DMS79 treated with DMSO at 0.1 percent for 48 hours (cell line): ENCODE measurements at regions not wholly inside any gene's neighbourhood (a gene's known extent, or its start where the extent isn't known, plus 50 kb on each side); places are given as distances from the start of the nearest gene placed in this dataset.

Source experiments
- DNase-seq: peaks from one replicate; lab custom pipeline; 2025; lab: John Stamatoyannopoulos, UW

DNA sequence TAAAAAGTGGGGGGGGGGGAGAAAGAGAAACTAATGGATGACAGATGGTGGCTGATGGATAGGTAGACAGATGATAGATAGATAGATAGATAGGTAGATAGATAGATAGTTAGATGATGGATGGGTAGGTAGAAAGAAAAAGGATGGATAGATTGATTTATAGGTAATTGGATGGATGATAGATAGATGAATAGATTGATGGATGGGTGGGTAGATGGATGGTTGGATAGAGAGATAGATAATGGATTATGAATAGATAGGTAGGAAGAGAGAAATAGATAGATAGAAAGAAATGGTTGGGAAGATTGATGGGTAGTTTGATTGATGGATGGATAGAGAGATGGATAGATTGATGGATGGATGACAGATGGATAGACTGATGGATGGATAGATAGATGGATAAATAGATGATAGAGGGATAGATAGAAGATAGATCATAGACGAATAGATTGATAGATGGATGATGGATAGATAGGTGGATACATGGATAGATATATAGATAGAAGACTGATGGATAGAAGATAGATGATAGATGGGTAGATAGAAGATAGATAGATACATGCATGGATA, 337.1 kb downstream of the C16orf95 start:
- no peak for DNase-seq

DNA sequence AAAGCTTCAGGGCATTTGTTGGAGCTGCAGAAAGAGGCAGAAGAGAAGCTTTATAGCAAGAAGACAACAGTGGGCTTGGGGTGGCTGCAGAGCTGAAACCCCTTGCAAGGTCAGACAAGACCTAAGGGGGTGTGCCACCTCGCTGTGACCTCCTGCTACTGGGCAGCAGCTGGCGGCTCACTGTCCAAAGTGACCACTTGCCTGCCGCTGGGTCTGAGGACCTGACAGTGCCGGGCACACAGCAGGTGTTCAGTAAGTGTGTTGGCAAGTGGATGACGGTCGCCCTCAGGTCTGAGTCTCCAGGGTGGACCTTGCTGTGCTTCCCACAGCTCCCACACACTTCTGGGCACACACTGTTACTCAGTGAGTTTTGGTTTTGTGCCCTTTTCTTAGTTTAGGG, 336.5 kb downstream of the C16orf95 start:
- DNase-seq: no peak

DNA sequence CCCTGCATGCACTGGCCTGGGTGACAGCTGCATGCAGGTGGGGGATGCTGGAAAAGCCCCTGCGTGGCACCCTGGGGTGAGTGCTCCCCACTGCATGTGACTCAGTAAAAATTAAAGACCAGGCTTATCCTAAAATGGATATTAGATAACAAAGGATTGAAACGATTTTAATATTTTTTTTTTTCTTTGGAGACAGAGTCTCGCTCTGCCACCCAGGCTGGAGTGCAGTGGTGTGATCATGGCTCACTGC, 334.9 kb downstream of the C16orf95 start:
- DNase-seq: no peak

DNA sequence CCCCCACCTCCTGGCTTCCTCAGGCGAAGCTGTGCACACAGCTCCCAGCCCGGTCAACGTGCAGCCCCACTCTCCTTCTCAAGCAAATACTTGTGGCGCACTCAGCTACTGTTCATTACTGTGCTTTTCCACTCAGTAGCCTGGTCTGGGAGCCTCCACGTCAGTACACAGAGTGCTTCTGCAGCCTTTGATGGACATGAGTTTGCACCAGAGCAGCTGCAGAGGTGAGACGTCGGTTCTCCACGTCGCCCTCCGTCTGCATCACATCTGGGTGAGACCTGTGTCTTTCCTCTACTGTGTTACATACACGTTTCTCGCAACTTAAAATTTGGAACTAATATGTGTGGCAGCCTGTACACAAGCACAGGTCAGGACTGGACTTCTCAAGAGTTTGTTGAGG, 334.3 kb downstream of the C16orf95 start:
- DNase-seq: no peak

DNA sequence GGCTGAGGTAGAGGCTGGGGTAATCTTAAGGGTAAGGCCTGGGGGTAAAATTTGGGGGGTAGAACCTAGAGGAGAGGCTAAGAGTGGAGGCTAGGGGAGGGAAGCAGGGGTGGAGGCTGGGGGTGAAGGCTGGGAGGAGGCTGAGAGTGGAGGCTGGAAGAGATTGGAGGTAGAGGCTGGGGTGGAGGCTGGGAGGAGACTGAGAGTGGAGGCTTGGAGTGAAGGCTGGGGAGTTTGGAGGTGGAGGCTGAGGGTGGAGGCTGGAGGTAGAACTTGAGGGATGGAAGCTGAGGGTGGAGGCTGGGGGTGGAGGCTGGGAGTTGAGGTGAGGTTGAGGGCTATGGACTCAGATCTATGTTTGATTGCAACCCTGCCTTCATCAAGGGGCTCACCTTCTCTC, 333.6 kb downstream of the C16orf95 start:
- no peak for DNase-seq

DNA sequence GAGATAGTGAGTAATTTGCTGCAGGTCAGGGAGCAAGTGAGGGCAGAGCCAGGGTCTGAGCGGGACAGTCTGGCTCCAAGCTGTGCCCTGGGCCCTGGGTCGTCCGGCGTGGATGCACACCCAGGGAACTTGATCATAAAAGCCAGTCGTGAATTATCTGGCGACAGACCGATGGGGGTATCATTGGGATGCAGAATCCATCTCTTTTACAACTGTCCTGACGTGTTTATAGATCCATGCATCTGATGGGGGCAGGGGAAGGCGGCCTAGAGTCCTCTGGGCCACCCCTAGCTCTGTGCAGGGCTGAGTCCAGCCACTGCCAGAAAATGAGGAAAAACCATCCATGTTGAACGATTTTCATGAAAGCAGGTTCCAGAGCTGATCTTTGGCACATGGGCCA, 332.8 kb downstream of the C16orf95 start:
- no peak for DNase-seq

DNA sequence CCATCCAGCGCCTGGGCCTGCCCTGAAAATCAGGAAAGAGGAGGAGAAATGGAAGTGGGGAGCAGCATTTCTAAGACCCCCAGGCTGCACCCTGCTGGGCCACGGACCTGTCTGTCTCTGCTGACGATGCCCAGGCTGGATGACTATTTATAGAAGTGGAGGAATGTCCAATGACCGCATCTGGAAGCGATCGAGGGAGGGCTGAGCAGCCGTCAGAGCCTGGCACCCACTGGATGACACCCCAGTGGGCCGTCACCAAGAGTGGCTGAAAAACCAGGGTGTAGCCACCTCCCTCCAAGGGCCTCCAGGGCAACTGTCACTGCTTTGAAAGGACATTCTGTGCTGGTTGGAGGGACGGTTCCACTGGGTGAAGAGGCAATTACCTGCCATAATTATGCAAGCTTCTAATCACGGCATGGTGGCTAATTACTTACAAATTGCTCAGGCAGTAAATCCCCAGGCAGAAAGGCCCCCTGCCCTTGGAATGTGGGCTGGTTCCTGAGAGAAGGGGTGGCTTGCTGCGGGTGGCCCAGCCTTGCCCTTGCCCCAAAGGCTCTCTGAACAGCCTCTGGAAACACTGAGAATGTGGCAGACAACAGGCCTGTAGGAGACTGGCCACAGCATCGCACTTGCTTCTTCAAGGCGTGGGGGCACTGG, 332.1 kb downstream of the C16orf95 start:
- no peak for DNase-seq

DNA sequence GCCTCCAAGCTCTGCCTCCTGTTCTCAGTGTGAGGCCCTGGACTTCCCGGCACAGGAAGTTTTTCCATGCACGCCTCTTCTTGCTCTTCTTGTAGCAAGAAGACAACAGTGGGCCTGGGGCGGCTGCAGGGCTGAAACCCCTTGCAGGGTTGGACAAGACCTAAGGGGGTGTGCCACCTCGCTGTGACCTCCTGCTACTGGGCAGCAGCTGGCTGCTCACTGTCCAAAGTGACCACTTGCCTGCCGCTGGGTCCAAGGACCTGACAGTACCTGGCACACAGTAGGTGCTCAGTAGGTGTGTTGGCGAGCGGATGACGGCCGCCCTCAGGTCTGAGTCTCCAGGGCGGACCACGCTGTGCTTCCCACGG, 331.6 kb downstream of the C16orf95 start:
- DNase-seq: no peak

DNA sequence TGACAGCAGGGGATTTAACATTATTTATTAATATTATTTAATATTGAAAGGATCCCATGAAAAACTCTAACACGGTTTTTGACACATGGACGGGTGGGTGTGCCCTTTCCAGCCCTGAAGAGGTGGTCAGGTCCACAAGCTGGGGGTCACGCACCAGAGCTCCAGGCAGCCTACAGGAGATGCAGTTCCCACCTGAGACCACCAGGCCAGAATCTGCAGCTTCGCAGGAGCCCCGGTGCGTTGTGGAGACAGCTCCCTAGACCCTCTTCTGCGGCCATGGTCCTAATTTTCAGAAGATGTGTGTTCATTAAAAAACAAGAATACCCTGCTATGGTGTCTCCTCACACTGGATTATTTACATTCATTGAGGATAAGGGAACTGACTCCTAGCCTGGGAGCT, 331.1 kb downstream of the C16orf95 start:
- DNase-seq: no peak

DNA sequence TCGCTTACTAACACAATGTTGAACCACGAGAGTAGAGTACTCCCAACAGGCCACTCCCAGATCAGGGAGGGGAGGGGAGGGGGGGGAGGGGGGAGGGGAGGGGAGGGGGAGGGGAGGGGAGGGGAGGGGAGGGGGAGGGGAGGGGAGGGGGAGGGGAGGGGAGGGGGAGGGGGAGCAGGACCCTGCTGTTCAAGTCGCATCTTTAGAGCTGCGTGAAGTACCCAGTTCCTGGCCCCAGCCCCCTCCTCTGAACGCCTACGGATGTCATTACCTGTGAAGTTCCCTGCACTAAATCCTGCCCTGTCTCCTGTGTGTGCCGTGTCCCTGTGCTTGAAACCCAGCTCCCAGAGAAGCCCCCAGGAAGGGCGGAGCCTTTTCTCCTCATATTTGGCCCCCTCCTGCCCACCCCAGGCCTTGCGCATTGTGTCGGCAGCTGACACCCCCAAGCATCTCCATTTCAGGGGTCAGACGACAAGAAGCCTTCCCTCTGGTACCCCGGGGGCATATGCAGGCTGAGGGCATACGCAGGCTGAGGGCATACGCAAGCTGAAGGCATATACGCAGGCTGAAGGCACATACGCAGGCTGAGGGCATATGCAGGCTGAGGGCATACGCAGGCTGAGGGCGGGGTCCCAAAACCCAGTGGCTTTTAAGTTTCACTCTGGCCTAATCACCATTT, 330.2 kb downstream of the C16orf95 start:
- DNase-seq: no peak

DNA sequence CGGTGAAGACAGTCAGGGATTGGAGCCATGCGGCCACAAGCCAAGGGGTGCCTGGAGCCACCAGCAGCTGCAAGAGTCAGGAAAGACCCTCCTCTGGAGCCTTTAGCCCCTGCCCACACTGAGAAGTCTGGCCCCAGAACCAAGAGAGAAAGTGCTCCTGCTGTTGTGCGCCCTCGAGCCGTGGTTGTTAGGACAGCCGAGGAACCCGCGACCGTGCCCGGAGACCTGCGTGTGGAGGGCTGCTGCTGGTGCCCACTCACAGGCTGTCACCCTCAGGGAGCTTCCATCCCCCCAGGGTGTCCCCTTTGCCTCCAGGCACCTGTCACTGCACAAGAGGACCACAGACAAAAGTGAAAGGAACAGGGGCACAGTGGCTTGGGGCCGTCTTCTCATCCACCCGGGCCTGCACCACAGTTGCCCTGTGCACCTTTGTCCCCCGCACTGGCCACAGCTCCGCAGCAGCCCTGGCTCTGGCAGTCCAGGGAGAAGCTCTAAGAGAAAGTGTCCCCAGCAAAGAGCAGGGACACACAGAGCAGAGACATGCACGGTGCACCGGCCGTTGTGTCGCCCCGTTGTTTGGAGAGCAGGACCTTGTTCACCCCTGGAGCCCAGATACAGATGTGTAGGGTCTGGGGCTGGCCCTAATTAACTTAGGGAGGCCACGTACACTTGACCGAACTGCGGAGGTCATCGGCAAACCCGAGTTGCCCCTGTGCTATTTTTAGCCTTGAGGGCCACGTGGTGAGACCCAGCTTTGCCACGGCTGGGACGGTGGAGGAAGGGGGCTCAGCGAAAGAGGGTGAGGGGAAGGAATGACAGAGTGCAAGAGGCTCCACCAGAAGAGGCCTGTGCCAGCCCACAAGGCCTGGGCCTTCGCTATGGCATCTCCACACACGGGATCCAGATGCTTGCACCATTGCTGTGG, 329.2 kb downstream of the C16orf95 start:
- DNase-seq: no peak

DNA sequence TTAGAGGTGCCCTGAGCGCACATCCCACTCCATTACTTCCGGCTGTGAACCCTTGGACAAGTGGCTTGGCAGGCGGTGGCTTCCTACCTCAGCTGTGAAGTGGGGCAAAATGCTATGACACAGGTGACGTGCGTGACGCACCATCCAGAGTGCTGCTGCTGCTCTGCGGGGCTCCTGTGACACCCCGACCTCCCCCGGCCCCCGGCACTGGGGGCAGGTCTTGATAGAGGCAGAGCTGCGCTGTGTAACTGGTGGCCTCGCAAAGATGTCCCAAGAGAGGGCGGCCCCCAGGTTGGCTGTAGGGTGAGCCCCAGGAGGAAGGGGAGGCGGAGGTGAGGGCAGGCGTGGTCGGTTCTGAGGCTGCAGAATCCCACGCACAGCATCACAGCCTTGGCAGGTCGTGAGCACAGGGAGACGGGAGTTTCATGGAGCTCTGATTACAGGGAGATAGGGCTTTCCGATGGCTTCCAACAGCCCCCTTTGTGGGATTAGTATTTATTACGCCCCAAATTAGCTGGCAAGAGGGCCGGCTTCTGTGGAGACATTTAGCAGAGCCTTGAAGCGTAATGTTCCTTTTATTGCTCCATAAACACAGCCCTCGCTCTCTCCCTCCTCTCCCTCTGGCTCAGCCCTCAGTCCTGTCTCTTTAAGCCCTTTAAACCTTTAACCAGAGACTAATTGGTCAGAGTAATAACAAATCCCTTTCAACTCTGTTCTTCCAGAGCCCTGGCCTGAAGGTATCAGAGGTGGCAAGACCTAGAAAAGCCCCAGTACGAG, 328.1 kb downstream of the C16orf95 start:
- DNase-seq: no peak

DNA sequence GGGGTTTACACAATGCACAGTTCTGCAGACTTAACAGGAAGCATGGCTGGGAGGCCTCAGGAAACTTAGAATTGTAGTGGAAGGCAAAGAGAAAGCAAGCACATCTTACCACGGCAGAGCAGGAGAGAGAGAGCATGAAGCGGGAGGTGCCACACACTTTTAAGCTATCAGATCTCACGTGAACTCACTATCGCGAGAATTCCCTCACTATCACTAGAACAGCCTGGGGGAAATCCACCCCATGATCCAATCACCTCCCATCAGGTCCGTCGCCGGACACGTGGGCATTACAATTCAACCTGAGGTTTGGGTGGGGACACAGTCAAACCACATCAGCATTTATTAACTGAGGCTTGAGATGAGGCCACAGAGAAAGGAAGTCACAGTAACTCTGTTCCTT, 326.7 kb downstream of the C16orf95 start:
- DNase-seq: no peak

DNA sequence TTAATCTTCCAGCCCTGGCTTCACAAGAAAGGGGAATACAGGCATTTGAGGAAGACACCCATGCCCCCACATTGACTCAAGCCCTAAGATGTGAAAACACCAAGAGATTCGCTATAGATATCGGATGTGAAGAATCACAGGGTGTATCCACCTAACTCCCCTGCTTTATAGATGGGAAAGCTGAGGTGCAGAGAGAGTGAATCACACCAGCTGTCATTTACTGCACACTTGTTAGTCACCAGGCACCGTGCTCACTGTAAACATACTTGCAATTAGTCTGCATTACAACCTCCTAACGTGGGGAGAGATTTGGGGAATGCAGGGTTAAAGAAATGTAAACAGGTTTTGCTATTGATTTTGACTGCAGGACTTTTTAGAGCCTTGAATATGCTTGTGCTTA, 325.5 kb downstream of the C16orf95 start:
- DNase-seq: no peak

DNA sequence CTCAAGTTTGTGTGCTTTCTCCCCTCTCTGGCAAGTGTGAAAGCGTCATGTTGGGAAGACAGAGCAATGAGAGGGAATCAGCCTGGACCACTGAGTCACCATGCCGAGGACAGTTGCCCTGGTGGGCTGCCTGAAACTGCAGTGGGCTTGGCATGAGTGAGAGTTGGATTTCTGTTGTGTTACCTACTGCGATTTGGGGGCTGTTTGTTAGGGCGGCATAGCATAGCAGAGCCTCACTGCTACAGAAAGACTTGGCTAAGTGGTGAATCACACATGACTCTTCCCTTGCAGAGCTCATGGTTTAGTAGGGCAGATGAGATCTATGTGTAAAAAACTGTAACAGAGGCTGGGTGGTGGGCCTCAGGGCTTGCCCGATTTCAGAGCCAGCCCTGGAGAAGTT, 324.6 kb downstream of the C16orf95 start:
- no peak for DNase-seq

DNA sequence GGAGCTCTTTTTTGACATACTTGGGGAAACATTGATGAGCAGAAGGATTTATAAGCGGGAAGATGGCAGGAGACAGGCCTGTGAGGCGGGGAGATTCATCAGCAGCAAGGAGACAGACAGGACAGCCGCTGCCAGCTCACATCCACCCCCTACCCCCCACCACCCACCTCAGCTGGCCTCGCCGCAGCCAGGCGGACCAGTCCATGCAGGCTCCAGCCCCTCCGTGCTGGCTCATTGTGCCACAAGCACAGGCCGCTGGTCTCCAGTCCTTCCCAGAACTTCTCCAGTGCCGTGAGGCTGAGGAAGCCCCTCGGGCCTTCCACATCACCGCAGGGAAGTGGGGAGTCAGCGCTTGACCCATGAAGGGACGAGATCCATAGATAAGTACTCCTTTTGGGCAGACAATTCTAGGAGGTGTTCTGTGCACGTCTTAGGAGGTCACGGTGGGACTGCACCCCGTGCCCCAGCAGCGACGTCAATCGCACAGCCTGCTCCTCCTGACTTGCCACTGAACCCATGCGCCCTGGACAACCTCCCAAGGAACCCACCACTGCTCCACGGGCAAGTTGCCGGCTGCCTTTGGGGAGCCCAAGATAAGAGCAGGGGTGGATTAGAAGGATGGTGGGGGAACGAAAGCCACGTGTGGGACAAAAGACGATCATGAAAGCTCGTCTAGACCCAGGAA, 323.6 kb downstream of the C16orf95 start:
- DNase-seq: no peak

DNA sequence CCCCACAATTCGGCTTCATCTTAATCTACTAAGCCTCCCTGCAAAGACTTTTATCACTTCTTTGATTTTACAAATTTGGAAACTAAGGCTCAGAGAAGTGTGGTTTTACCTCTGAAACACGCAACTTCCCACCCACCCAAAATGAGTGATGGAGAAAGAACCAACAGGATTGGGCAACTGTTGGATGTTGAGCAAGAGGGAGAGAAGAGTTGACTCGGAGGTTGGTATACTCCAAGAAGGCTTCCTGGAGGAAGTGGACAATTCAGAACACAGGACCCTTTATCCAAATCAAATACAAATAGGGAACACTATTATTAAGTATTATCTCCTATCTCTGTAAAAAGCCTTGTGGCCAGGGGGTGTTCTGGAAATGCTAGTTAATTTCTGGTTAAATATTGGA, 323.0 kb downstream of the C16orf95 start:
- no peak for DNase-seq

DNA sequence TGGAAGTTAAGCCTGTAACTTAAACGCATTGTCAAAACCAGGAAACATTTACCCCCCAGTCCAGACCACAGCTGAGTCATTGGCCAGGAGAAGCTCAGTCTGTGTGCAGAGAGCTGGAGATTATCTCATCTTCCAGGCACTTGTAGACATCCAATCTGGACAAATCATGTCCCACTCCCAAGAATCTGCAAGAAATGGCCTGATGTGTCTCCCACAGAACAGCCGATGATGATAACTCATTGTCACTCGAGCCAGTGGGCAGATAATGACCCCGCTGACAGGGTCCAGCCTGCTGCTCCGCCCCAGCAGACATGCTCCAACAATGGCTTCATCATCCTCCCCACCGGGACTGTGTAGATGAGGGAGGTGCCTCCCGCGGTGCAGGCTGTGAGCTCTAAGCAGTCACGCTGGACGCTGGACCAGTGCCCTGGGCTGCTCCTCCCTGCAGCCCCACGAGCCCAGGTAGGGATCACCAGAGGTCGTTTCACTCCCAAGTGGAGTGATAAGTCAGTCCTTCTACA, 322.5 kb downstream of the C16orf95 start:
- DNase-seq: no peak

DNA sequence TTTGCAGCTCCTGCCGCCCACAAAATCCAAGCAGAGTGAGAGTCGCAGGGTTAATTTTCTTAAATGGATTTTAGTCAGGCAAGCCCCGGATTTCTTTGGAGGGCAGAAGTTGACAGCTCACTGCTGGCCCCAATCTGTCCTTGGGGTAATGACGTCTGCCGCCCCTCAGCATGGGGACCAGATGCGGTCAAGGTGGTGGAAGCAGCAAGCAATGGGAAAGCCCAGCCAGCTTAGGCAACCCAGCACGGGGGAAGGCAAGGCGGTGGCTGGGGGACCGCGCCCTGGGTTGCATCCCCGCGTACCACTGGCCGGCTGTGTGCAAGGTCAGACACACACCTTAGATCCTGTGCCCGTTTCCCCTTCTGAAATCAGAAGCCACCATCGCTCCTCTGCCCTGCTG, 321.7 kb downstream of the C16orf95 start:
- no peak for DNase-seq

DNA sequence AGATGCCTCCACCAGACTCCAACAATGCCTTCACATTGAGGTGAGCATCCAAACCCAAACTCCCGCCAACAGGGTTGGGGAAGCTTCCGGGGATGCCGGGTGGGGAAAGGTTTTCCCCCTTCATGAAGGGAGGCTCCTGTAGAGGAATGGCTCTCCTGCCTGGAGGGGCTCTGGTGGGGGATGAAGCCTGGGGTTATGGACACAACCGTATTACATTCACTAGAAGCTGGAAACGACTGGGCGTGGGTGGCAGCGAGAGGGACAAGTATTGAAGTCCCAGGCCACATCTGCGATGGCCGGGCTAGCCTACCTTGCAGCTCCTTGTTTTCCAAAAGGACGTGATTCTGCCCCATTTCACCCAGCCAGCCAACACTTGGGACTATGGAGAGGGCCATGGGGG, 321.1 kb downstream of the C16orf95 start:
- DNase-seq: no peak

DNA sequence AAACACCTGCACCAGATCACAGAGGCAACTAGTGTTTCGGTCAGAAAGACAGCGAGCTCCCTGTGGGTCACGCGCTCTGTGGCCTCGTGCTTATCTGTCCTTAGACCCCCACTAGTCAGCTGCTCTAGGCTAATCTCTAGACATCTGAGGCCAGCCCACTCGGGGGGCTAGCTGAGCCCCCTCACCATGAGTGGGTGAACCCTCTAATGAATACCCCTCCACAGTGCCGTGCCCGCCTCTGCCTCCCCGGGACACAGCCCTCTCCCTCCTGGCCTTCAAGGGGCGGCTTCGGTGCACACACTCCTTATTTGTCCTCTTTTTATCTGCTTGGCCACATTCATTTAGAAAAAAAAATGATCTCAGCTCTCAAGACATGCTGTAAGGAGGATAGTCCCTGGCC, 320.1 kb downstream of the C16orf95 start:
- DNase-seq: no peak
